MCF 10A (cell line): ENCODE measurements at regions not wholly inside any gene's neighbourhood (a gene's known extent, or its start where the extent isn't known, plus 50 kb on each side); places are given as distances from the start of the nearest gene placed in this dataset.

Experiments used
- BruUV-seq: library from RNA; stranded (reverse); fragments of 400-500 nt; replicated peaks from 2 replicates; lab custom pipeline; 2021; lab: Mats Ljungman, UMichigan
- CTCF ChIA-PET: fragments of 300-600 bp; sonication (Branson Sonifier 250); formaldehyde crosslinking; extraction: SDS; loops from one replicate; lab custom pipeline; 2021; ENCODE audit warnings: antibody characterized with exemption, inconsistent platforms; lab: Yijun Ruan, JAX
- POLR2A ChIA-PET: fragments of 300-600, 350-650 bp; sonication (Branson Sonifier 250); formaldehyde crosslinking; extraction: SDS; loops from one replicate; lab custom pipeline; 2020; ENCODE audit warnings: antibody characterized with exemption, inconsistent platforms; lab: Yijun Ruan, JAX
- DNase-seq: peaks from one replicate; pipeline ENCODE4 v3.0.0-alpha.2; 2018; ENCODE audit not compliant: unreplicated experiment
- H3K27ac Mint-ChIP-seq: one replicate; pipeline ENCODE4 v1.8.0; 2022; ENCODE audit warnings: mild to moderate bottlenecking, low read depth, mixed read lengths; ENCODE audit not compliant: unreplicated experiment
- H3K27me3 Mint-ChIP-seq: one replicate; pipeline ENCODE4 v1.8.0; 2022; ENCODE audit warnings: mixed read lengths; ENCODE audit not compliant: insufficient read depth, unreplicated experiment
- H3K36me3 Mint-ChIP-seq: one replicate; pipeline ENCODE4 v1.8.0; 2022; ENCODE audit warnings: mild to moderate bottlenecking, moderate library complexity, mixed read lengths; ENCODE audit not compliant: insufficient read depth, unreplicated experiment
- H3K4me1 Mint-ChIP-seq: one replicate; pipeline ENCODE4 v1.8.0; 2022; ENCODE audit warnings: mixed read lengths; ENCODE audit not compliant: insufficient read depth, unreplicated experiment
- H3K4me3 Mint-ChIP-seq: one replicate; pipeline ENCODE4 v1.8.0; 2022; ENCODE audit warnings: mild to moderate bottlenecking, moderate library complexity, mixed read lengths; ENCODE audit not compliant: unreplicated experiment
- H3K9me3 Mint-ChIP-seq: one replicate; pipeline ENCODE4 v1.8.0; 2022; ENCODE audit warnings: mixed read lengths; ENCODE audit not compliant: unreplicated experiment
- intact Hi-C: fragments of 100-400 bp; cut with micrococcal nuclease; formaldehyde crosslinking; loops from 2 replicates; pipeline ENCODE4 v1.14.1; 2022
- TF ChIP-seq, protein P1 (sequence below): fragments of 200-600 bp; IDR thresholded peaks from one replicate; pipeline ENCODE4 v1.8.0; 2022; ENCODE audit warnings: antibody characterized with exemption, mild to moderate bottlenecking; ENCODE audit not compliant: unreplicated experiment

DNA sequence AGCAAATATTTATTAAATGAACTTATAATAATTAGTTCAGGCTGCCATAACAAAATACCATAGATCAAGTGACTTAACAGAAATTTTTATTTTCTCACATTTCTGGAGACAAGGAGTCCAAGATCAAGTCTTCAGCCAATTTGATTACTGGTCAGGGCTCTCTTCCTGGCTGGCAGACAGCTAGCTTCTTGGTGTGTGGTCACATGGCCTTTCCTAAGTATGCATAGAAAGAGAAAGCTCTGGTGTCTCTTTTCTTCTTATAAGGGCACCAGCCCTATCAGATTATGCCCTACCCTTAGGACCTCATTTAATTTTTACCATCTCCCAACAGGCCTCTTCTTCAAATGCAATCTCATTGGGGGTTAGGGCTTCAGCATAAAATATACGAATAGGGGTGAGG lies 438.5 kb upstream of the INTU start:
- intact Hi-C loops: no loop called here
- ChIA-PET CTCF (no interaction called here), POLR2A (interaction anchor here (0.7 kb wide), 1 partner anchor 18 kb away, joined by 3 read pairs; no protein-coding TSS in a partner anchor)
- Mint-ChIP-seq H3K4me1 (no peaks in the 10 kb centered on the region), H3K27me3 (no peaks in the 10 kb centered on the region), H3K9me3 (no peaks in the 10 kb centered on the region), H3K27ac (no peak overlapping the region), H3K4me3 (no peak overlapping the region), H3K36me3 (no peaks in the 10 kb centered on the region)
- no TSS peak for BruUV-seq
- DNase-seq: no peak
- TF ChIP-seq, protein P1, sequence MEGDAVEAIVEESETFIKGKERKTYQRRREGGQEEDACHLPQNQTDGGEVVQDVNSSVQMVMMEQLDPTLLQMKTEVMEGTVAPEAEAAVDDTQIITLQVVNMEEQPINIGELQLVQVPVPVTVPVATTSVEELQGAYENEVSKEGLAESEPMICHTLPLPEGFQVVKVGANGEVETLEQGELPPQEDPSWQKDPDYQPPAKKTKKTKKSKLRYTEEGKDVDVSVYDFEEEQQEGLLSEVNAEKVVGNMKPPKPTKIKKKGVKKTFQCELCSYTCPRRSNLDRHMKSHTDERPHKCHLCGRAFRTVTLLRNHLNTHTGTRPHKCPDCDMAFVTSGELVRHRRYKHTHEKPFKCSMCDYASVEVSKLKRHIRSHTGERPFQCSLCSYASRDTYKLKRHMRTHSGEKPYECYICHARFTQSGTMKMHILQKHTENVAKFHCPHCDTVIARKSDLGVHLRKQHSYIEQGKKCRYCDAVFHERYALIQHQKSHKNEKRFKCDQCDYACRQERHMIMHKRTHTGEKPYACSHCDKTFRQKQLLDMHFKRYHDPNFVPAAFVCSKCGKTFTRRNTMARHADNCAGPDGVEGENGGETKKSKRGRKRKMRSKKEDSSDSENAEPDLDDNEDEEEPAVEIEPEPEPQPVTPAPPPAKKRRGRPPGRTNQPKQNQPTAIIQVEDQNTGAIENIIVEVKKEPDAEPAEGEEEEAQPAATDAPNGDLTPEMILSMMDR: no peak

DNA sequence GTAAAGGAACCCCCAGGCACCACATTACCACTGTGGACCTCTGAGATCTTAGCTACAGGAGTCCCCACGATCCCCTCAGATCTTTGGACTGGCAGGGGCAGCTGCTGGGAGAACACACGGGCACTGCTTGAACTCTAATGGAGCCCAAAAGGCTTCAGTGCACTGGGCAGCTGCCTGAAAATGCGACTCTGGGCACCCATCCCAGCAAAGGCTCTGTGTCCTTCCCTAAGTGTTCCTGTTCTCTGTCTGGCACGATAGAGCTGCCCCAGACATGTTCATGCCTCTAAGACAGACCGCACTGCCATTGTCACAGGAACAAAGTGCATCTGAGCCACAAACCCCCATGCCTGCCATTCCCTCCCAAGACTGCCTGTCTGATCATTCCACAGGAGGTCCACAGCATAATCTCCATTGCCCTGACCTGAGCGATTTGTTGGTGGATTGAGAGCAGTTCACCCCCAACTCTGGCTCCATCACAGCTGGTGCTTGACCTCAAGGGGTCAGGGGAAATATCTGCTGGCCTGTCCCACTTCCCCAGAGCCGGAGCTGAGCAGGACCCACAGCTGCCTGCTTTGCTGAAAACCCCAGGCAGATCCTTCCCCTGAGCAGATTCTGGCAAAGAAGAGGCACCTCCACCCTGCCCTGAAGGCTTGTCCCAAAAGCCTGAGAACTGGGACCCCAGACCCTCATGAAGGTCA lies 436.0 kb upstream of the INTU start:
- H3K36me3 Mint-ChIP-seq: no peaks in the 10 kb centered on the region
- ChIA-PET CTCF (no interaction called here), POLR2A (no interaction called here)
- no peaks in the 10 kb centered on the region for H3K27me3 Mint-ChIP-seq
- intact Hi-C loops: loop anchor here (5.0 kb wide), 1 partner anchor 340 kb away; no protein-coding TSS in a partner anchor
- no peak for DNase-seq
- BruUV-seq: no TSS peak
- no peak overlapping the region for H3K4me3 Mint-ChIP-seq
- no peak overlapping the region for H3K27ac Mint-ChIP-seq
- no peaks in the 10 kb centered on the region for H3K4me1 Mint-ChIP-seq
- peaks cover 8% of the 10 kb centered on the region for H3K9me3 Mint-ChIP-seq
- TF ChIP-seq, protein P1: no peak

GRCh38 chr4:127203562-127204200 lies 429.1 kb upstream of the INTU start:
- BruUV-seq: no TSS peak
- Mint-ChIP-seq H3K4me3 (no peak overlapping the region), H3K9me3 (peaks cover 8% of the 10 kb centered on the region), H3K27ac (peak overlapping the region; percentile 60), H3K27me3 (no peaks in the 10 kb centered on the region), H3K4me1 (peaks cover 9% of the 10 kb centered on the region), H3K36me3 (no peaks in the 10 kb centered on the region)
- ChIA-PET CTCF (no interaction called here), POLR2A (no interaction called here)
- TF ChIP-seq, protein P1: no peak
- intact Hi-C loops: no loop called here
- DNase-seq: peak; percentile 29

DNA sequence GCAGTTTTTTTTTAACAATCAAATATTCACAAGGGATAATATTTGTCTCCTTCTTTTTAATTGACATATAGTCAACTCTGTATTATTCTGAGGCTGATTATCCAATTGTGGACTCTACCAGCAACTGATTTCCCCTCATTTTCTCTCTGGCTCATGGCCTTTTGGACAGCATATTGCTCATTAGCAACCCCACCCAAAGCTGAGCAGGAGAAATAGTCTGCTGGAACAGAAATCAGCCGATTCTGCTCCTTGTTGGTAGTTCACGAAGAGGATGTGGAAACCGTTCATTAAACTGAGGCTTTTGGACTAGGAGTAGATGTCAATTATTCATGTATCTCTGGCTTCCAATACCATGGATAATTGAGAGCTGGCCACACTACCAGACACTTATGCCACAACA lies 428.4 kb upstream of the INTU start:
- no peak for DNase-seq
- H3K27me3 Mint-ChIP-seq: no peaks in the 10 kb centered on the region
- no peak overlapping the region for H3K4me3 Mint-ChIP-seq
- ChIA-PET CTCF (no interaction called here), POLR2A (no interaction called here)
- no TSS peak for BruUV-seq
- TF ChIP-seq, protein P1: no peak
- intact Hi-C loops: no loop called here
- H3K27ac Mint-ChIP-seq: peak overlapping the region; percentile 60
- H3K4me1 Mint-ChIP-seq: peaks cover 9% of the 10 kb centered on the region
- no peaks in the 10 kb centered on the region for H3K36me3 Mint-ChIP-seq
- H3K9me3 Mint-ChIP-seq: peaks cover 8% of the 10 kb centered on the region
